ENCODE measurements at regions not wholly inside any gene's neighbourhood (a gene's known extent, or its start where the extent isn't known, plus 50 kb on each side); places are given as distances from the start of the nearest gene placed in this dataset.

DNA sequence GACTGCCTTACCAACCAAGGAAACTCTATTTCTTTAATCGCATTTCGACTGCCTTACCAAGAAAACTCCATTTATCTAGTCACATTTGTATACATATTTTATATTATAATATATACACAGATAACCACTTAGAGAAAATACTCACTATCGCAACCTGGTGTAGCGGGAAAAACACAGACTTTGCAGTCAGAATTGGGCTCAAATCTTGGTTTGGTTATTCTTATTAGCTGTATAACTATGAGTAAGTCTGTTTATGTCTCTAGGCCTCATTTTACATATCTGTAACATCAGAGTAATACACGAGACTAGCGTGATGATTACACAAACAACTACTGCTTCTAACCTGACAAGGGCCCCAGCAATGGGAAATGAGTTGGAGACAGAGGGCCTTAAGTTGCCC, 127.5 kb upstream of the POU5F2 start:
- TF ChIP-seq, protein P1, sequence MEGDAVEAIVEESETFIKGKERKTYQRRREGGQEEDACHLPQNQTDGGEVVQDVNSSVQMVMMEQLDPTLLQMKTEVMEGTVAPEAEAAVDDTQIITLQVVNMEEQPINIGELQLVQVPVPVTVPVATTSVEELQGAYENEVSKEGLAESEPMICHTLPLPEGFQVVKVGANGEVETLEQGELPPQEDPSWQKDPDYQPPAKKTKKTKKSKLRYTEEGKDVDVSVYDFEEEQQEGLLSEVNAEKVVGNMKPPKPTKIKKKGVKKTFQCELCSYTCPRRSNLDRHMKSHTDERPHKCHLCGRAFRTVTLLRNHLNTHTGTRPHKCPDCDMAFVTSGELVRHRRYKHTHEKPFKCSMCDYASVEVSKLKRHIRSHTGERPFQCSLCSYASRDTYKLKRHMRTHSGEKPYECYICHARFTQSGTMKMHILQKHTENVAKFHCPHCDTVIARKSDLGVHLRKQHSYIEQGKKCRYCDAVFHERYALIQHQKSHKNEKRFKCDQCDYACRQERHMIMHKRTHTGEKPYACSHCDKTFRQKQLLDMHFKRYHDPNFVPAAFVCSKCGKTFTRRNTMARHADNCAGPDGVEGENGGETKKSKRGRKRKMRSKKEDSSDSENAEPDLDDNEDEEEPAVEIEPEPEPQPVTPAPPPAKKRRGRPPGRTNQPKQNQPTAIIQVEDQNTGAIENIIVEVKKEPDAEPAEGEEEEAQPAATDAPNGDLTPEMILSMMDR (IDR thresholded peaks at IDR 0.05; ENCODE audit: extremely low read depth, missing control alignments): no peak

GRCh38 chr5:93850311-93850710, 108.9 kb upstream of the POU5F2 start:
- DNase-seq (ENCODE audit: low spot score): no peak
- TF ChIP-seq, protein P1 (IDR thresholded peaks at IDR 0.05; ENCODE audit: extremely low read depth, missing control alignments): no peak

More for the DNA sequence above, 127.5 kb upstream of the POU5F2 start:
- no peak for DNase-seq (ENCODE audit: low spot score)

- DNase-seq (ENCODE audit: low spot score): no peak
- TF ChIP-seq, protein P1 (IDR thresholded peaks at IDR 0.05; ENCODE audit: extremely low read depth, missing control alignments): no peak
Observed at GRCh38 chr5:93845376-93845775, 104.0 kb upstream of the POU5F2 start.

GRCh38 chr5:93831449-93831848, 90.0 kb upstream of the POU5F2 start:
- DNase-seq (ENCODE audit: low spot score): no peak
- TF ChIP-seq, protein P1 (IDR thresholded peaks at IDR 0.05; ENCODE audit: extremely low read depth, missing control alignments): no peak

DNA sequence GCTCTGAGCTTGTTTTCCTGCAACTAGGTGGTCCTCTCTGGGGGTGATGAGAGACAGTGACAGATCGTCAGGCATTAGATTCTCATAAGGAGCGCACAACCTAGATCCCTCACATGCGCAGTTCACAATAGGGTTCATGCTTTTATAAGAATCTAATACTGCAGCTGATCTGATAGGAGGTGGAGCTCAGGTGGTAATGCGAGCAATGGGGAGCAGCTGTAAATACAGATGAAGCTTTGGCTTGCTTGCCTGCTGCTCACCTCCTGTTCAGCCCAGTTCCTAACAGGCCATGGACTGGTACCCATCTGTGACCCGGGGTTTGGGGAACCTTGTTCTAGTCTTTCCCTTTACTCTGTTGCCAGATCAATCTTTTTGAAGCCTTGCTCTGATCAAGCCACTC, 89.5 kb upstream of the POU5F2 start:
- no peak for DNase-seq (ENCODE audit: low spot score)
- TF ChIP-seq, protein P1 (IDR thresholded peaks at IDR 0.05; ENCODE audit: extremely low read depth, missing control alignments): no peak

- no peak for DNase-seq (ENCODE audit: low spot score)
- TF ChIP-seq, protein P1 (IDR thresholded peaks at IDR 0.05; ENCODE audit: extremely low read depth, missing control alignments): no peak
Observed at GRCh38 chr5:93829346-93829745, 87.9 kb upstream of the POU5F2 start.

GRCh38 chr5:93821891-93822415, 80.6 kb upstream of the POU5F2 start:
- TF ChIP-seq, protein P1 (IDR thresholded peaks at IDR 0.05; ENCODE audit: extremely low read depth, missing control alignments): no peak

More at GRCh38 chr5:93821891-93822415, 80.6 kb upstream of the POU5F2 start:
- no peak for DNase-seq (ENCODE audit: low spot score)
